Testis (tissue), 2 donors: ENCODE measurements at regions not wholly inside any gene's neighbourhood (a gene's known extent, or its start where the extent isn't known, plus 50 kb on each side); places are given as distances from the start of the nearest gene placed in this dataset.

Experiments used
- DNase-seq: peaks from one replicate; pipeline ENCODE4 v3.0.0-alpha.2; 2019
- H3K27ac ChIP-seq, 2 donors: fragments of 200-600 bp; sonication (generic); one replicate each; pipeline ENCODE4 v1.5.1; 2019
- H3K27me3 ChIP-seq: fragments of 200-600 bp; sonication (generic); one replicate; pipeline ENCODE4 v1.5.1; 2019
- H3K36me3 ChIP-seq: fragments of 200-600 bp; sonication (generic); one replicate; pipeline ENCODE4 v1.5.1; 2017; ENCODE audit warnings: low read depth; ENCODE audit errors: missing control alignments
- H3K4me1 ChIP-seq: fragments of 200-600 bp; sonication (generic); one replicate; pipeline ENCODE4 v1.5.1; 2019
- H3K4me3 ChIP-seq, 2 donors: fragments of 200-600 bp; sonication (generic); one replicate each; pipeline ENCODE4 v1.5.1; 2017 to 2019
- H3K9me3 ChIP-seq: fragments of 200-600 bp; sonication (generic); one replicate; pipeline ENCODE4 v1.5.1; 2017
- CTCF ChIP-seq, 3 experiments: fragments of 450-650 bp in 2 of 3; fragments of 200-600 bp in 1 of 3; sonication (generic) in 1 of 3; IDR thresholded peaks; one replicate each; pipeline ENCODE4 v1.5.1; 2016 to 2019; ENCODE audit warnings: antibody characterized with exemption in 3 of 3, mild to moderate bottlenecking in 2 of 3, moderate library complexity in 1 of 3
- POLR2A ChIP-seq: fragments of 450-650 bp; IDR thresholded peaks from one replicate; pipeline ENCODE4 v1.6.1; 2017; ENCODE audit warnings: antibody characterized with exemption, mild to moderate bottlenecking, moderate library complexity
- WGBS, 2 donors: methylation state at CpG; one replicate each; pipeline ENCODE4 v1.1.5; 2018; 5-methylcytosine and 5-hydroxymethylcytosine counted together
- intact Hi-C: fragments of 100-400 bp; cut with DNase I; formaldehyde crosslinking; loops from one replicate; pipeline ENCODE4 v1.15.1; 2023; ENCODE audit warnings: low total_unique reads

- no peak for TF ChIP-seq CTCF (IDR thresholded peaks at IDR 0.05)
- TF ChIP-seq POLR2A = no peak
- peaks cover 3% of the 10 kb centered on the region for H3K4me1 ChIP-seq
- 63 to 71% methylated on average over 8 to 12 of the region's 12 CpGs for WGBS, 2 donors
- no peak overlapping the region for H3K4me3 ChIP-seq
- no peaks in the 10 kb centered on the region for H3K36me3 ChIP-seq
- intact Hi-C loops = no loop called here
- no peaks in the 10 kb centered on the region for H3K9me3 ChIP-seq
- no peak overlapping the region for H3K27ac ChIP-seq
- DNase-seq = peak; percentile 36
- H3K27me3 ChIP-seq = no peaks in the 10 kb centered on the region
Observed at GRCh38 chr20:48192109-48192508, 406.8 kb upstream of the SULF2 start.

GRCh38 chr20:48191200-48191599 is 405.9 kb upstream of the SULF2 start:
- intact Hi-C loops = no loop called here
- H3K9me3 ChIP-seq = no peaks in the 10 kb centered on the region
- 81% methylated on average over 3 of the region's 3 CpGs for WGBS, 2 donors
- peaks cover 3% of the 10 kb centered on the region for H3K4me1 ChIP-seq
- no peaks in the 10 kb centered on the region for H3K27me3 ChIP-seq
- no peak overlapping the region for H3K4me3 ChIP-seq
- DNase-seq = no peak
- TF ChIP-seq CTCF (IDR thresholded peaks at IDR 0.05) = no peak
- no peaks in the 10 kb centered on the region for H3K36me3 ChIP-seq
- no peak overlapping the region for H3K27ac ChIP-seq

- no peaks in the 10 kb centered on the region for H3K9me3 ChIP-seq
- no peak overlapping the region for H3K27ac ChIP-seq
- intact Hi-C loops = no loop called here
Observed at GRCh38 chr20:48190757-48191156, 405.5 kb upstream of the SULF2 start.

GRCh38 chr20:48189181-48189580 is 403.9 kb upstream of the SULF2 start:
- intact Hi-C loops = no loop called here
- peak; percentile 59 for DNase-seq
- 60 to 61% methylated on average over 4 of the region's 4 CpGs for WGBS, 2 donors
- TF ChIP-seq POLR2A = no peak
- peak in 2 of 3 experiments; percentile 21 to 25 for TF ChIP-seq CTCF (IDR thresholded peaks at IDR 0.05)
- Histone ChIP-seq H3K9me3 (no peaks in the 10 kb centered on the region), H3K4me1 (peaks cover 3% of the 10 kb centered on the region), H3K36me3 (no peaks in the 10 kb centered on the region), H3K27me3 (no peaks in the 10 kb centered on the region), H3K27ac (no peak overlapping the region), H3K4me3 (no peak overlapping the region)

More at GRCh38 chr20:48190757-48191156, 405.5 kb upstream of the SULF2 start:
- Histone ChIP-seq H3K27me3 (no peaks in the 10 kb centered on the region), H3K36me3 (no peaks in the 10 kb centered on the region), H3K4me3 (no peak overlapping the region), H3K4me1 (peaks cover 3% of the 10 kb centered on the region)
- TF ChIP-seq POLR2A = no peak
- TF ChIP-seq CTCF (IDR thresholded peaks at IDR 0.05) = no peak
- 49 to 63% methylated on average over 4 of the region's 4 CpGs for WGBS, 2 donors
- no peak for DNase-seq

- Histone ChIP-seq H3K36me3 (no peaks in the 10 kb centered on the region), H3K9me3 (no peaks in the 10 kb centered on the region), H3K27me3 (no peaks in the 10 kb centered on the region), H3K27ac (no peak overlapping the region), H3K4me3 (no peak overlapping the region), H3K4me1 (peaks cover 3% of the 10 kb centered on the region)
- intact Hi-C loops = no loop called here
- WGBS, 2 donors = 89 to 93% methylated on average over 7 of the region's 7 CpGs
- DNase-seq = no peak
- TF ChIP-seq CTCF (IDR thresholded peaks at IDR 0.05) (no peak), POLR2A (no peak)
Observed at GRCh38 chr20:48187851-48188250, 402.6 kb upstream of the SULF2 start.
